H1 (cell line): ENCODE measurements at regions not wholly inside any gene's neighbourhood (a gene's known extent, or its start where the extent isn't known, plus 50 kb on each side); places are given as distances from the start of the nearest gene placed in this dataset.

Experiments used
- ATF2 ChIP-seq: IDR thresholded peaks from 2 replicates; pipeline ENCODE4 v1.6.1; 2012; ENCODE audit warnings: low read length, inconsistent platforms
- CTBP2 ChIP-seq: IDR thresholded peaks from 2 replicates; pipeline ENCODE4 v1.7.0; 2011; ENCODE audit warnings: borderline replicate concordance, mild to moderate bottlenecking, moderate library complexity, mixed read lengths, low read length; ENCODE audit not compliant: insufficient read depth, insufficient read length
- EP300 ChIP-seq, 2 experiments: IDR thresholded peaks; 1 replicate in 1 of 2; 2 replicates in 1 of 2; pipeline ENCODE4 v1.6.1; 2011 to 2012; ENCODE audit warnings: low read depth in 2 of 2, low read length in 2 of 2, mild to moderate bottlenecking in 2 of 2, borderline replicate concordance in 1 of 2, inconsistent platforms in 1 of 2, moderate library complexity in 1 of 2
- KDM1A ChIP-seq: fragments of 200-600, 300-600 bp; sonication (generic); IDR thresholded peaks from 2 replicates; pipeline ENCODE4 v1.7.1; 2016; ENCODE audit warnings: mild to moderate bottlenecking, low read length, borderline replicate concordance
- MAX ChIP-seq: IDR thresholded peaks from 2 replicates; pipeline ENCODE4 v1.6.1; 2012; ENCODE audit warnings: inconsistent platforms
- POLR2AphosphoS5 ChIP-seq: IDR thresholded peaks from 2 replicates; pipeline ENCODE4 v1.6.1; 2011; ENCODE audit warnings: low read depth, low read length
- SRF ChIP-seq: IDR thresholded peaks from 2 replicates; pipeline ENCODE4 v1.6.1; 2011; ENCODE audit warnings: mild to moderate bottlenecking, low read depth, low read length, moderate library complexity
- SUZ12 ChIP-seq: fragments of 200-600 bp; sonication (generic); IDR thresholded peaks from 2 replicates; pipeline ENCODE4 v1.6.1; 2012; ENCODE audit warnings: mild to moderate bottlenecking, inconsistent platforms, low read length, moderate library complexity, mixed read lengths

GRCh38 chr16:35731341-35732040, 2272.1 kb downstream of the TP53TG3F start:
- no peak for TF ChIP-seq POLR2AphosphoS5
- no peak for TF ChIP-seq KDM1A
- TF ChIP-seq CTBP2: no peak
- no peak for TF ChIP-seq SRF
- TF ChIP-seq EP300 (IDR thresholded peaks at IDR 0.05; ENCODE audit: borderline replicate concordance in 1 of 2, low read depth in 2 of 2, low read length in 2 of 2): no peak
- no peak for TF ChIP-seq SUZ12
- no peak for TF ChIP-seq MAX
- TF ChIP-seq ATF2: no peak
